ENCODE measurements at regions not wholly inside any gene's neighbourhood (a gene's known extent, or its start where the extent isn't known, plus 50 kb on each side); places are given as distances from the start of the nearest gene placed in this dataset.
"Not testable (repeated sequence)": the region's sequence is repeated elsewhere in the genome, so short reads cannot be mapped to it uniquely, and the experiment has no call there.

DNA sequence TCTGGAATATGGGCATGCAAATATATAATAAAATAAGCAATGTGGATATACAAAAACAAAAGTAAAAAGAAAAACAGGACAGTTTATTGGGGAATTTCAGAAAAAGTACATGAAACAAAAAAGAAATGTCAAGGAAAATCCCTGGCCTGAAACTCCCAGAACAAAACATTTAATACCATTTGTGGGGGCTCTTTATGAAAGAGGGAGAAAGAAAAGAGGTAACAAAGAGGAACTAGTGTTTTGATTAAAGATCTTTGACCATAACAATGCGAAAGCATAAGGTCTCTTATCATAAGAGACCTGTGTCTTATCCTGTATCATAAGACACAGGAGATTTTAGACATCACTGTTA is 88.6 kb upstream of the ARID1B start:
- DNase-seq (ENCODE audit: low read depth in 2 of 2), result no peak

DNA sequence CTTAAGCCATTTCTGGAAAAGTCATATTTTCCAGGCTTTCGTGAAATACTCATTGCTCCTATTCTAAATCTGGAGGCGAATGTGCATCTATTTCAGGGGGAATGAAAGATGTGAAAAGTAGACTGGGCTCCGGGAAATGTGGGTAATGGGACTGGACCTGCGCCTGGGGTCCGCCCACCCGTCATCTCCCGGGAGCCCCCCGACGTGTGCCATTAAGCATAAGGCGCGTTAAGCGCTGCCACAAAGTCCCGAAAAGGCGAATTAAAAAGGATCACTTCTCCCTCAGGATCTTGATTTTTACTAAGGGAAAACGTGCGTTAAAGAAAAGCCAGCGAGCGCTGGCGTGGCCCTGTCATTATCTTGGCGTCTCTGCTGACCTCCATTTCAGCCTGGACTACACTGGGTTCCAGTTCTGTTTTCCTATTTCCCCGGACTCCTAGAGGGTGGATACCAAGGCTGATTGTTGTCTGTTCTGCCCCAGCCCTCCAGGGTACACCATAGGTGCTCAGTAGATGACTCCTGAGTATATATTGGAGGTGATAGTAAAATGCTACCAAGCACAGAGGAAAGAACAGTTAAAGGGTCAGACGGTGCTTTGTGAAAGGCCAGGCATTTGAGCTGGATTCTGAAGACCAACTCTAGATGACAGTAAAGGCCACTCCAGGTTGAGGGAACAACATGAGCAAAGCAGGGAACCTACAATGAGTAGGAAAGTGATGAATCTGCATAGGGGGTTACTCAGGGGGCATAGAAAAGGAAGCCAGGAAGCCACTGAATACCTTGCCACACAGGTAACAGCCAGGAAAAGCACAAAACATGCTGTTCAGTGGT is 89.2 kb upstream of the ARID1B start:
- peak in 1 of 2 experiments; percentile 60 for DNase-seq (ENCODE audit: low read depth in 2 of 2)

- peak; percentile 72 to 75 for DNase-seq (ENCODE audit: low read depth in 2 of 2)
Measured at GRCh38 chr6:156686995-156687788, 90.0 kb upstream of the ARID1B start.

GRCh38 chr6:156686301-156686994 is 90.7 kb upstream of the ARID1B start:
- DNase-seq (ENCODE audit: low read depth in 2 of 2), result peak in 1 of 2 experiments; percentile 13

DNA sequence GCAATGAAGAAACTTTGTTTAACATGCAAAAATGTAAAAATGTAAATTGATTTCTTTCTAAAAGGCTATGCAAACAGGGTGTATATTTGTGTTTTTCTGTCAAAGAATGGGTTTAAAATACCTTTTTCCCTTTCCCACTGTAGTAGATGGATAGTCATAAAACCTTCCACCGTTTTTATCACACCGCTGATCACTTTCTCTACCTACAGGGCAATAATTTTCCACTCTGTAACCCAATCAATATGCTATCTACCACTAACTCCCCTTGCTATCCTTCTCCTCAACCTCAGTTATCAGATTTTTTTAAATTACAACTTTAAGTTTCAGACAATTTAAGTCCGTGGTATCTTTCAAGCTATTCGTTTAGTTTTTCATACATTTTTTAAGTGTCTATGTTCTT is 91.4 kb upstream of the ARID1B start:
- no peak for DNase-seq (ENCODE audit: low read depth in 2 of 2)

DNA sequence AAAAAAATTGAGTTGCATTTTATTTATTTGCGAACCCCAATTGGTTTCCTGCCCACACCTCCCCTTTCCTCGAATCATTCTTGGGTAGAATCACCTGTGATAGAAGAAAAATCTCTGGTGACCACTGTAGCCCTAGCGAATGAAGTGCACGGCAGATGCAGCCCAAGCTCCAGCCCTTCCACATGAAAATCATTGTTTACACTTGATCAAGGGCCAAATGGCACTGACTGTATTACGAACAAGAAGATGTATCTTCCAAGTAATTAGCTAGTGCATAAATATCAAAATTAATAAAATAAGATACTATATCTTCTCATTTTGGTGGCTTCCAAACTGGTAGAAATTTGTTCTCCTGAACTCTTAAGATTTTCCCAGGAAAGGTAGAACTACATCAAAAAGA is 93.4 kb upstream of the ARID1B start:
- DNase-seq (ENCODE audit: low read depth in 2 of 2), result no peak

DNA sequence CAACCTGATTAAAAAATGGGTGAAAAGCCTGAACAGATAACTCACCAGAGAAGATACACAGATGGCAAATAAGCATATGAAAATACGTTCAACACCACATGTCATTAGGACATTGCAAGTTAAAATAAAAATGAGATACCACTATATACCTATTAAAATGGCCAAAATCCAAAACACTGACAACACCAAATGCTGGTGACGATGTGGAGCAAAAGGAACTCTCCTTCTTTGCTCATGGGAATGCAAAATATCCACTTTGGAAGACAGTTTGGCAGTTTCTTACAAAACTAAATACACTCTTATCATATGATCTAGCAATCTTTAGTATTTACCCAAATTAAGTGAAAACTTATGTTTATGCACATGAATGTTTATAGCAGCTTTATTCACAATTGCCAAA is 100.5 kb upstream of the ARID1B start:
- no peak for DNase-seq (ENCODE audit: low read depth in 2 of 2)

- no peak for DNase-seq (ENCODE audit: low read depth in 2 of 2)
Measured at GRCh38 chr6:156674197-156674596, 103.0 kb upstream of the ARID1B start.

GRCh38 chr6:156670097-156670496 is 107.1 kb upstream of the ARID1B start:
- DNase-seq (ENCODE audit: low read depth in 2 of 2), result not testable (repeated sequence)

GRCh38 chr6:156662025-156662445 is 115.1 kb upstream of the ARID1B start:
- peak; percentile 87 to 89 for DNase-seq (ENCODE audit: low read depth in 2 of 2)

GRCh38 chr6:156660389-156660788 is 116.8 kb upstream of the ARID1B start:
- DNase-seq (ENCODE audit: low read depth in 2 of 2), result no peak

DNA sequence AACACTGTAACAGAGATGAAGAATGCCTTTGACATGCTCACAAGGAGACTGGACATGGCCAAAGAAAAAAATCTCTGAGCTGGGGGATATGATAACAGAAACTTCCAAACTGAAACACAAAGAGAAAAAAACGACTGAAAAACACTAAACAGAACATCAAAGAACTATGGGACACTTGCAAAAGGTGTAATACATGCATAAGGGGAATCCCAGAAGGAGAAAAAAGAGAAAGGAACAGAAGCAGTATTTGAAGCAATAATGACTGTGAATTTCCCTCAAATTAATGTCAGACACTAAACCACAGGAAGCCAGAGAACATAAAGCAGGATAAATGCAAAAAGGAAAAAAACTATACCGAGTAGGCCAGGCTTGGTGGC is 117.4 kb upstream of the ARID1B start:
- DNase-seq (ENCODE audit: low read depth in 2 of 2), result no peak

DNA sequence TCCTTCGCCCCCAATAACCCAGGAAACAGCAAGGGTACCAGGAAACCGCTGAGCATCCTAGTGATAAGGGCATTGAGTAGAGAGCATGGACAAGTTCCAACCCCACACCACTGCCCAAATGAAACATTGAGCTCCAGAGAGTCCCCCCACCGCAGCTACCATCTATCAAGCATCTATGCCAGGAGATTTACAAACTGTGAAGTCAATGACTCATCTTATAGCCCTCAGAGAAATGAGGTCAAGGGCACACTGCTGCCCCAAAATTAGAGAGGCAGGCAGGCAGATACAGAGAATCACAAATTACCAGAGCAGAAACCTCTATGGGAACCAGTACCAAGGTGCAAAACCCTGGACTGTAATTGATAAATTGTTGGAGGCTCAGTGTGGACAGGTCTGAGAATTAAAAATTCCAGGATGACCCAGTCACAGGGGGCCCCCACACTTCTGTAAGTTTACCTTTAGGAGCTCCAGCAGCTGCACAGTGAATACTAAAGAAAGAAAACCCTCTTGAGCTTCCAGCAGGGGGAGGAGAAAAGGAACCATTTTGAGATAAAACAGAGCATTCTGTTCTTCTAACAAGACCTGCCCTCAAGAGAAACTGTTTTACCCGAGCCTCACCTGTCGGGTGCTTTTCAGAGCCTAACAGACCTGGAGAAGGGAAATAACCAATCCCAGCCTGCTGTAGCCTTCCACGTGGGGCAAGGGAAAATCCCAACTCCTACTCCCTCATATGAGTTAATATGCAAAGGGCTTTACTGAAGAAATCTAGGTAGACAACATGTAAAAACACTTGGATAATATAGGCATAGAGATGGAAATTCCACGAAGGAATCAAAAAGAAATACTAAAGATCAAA is 118.0 kb upstream of the ARID1B start:
- DNase-seq (ENCODE audit: low read depth in 2 of 2), result no peak

DNA sequence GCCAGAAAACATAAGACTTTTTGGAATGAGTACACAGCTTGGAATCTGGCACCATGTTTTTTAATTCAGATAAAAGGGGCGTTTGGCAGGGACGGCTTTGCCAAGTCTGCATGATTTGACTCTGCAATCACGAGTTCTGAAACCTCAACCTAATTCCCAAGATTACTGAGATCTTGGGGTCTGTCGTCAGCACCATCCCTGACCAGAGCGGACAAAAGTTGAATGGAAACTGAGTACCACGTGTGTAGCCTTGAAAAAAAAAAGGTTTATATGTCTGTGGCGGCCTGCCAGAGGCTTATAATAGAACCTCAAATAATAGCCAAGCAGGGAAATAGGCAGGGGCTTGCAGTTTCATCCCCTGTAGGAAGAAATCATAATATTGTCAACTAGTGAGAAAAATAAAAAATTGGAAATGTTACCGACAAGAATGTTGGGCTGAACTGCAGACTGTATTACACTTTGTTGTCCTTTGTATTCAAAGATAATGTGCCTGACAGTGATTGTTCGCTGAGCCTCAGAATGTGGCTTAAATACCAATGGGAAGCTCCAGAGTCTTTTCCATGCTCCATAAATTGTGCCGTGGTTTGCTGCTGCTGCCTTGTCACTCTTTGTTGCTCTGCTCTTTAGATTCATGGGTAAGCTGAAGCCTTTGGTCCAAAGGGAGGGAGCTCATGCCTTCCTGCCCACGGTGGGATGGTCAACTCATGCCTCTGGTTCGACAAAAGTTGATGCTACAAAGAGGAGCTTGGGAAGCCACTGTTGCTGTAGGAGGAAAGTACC is 118.8 kb upstream of the ARID1B start:
- DNase-seq (ENCODE audit: low read depth in 2 of 2), result peak; percentile 74

DNA sequence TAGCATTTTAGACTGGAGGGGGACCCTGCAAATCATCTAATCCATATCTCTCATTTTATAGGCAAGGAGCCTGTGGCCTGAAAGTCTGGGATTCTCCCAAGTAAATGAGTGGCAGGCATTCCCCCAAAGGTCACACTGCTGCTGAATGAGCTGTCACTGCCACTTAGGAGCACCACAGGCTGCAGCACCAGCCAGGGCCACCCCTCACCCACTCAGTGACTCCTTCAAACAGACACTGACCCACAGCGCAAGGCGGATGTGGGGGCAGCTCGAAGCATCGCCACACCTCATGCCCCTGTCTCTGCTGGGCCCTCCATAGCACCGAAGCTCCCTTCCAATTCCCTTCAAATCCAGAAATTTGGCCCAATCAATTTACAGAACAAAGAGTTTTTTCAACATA is 119.9 kb upstream of the ARID1B start:
- no peak for DNase-seq (ENCODE audit: low read depth in 2 of 2)

GRCh38 chr6:156654919-156655918 is 122.0 kb upstream of the ARID1B start:
- no peak for DNase-seq (ENCODE audit: low read depth in 2 of 2)

GRCh38 chr6:156652231-156652750 is 124.9 kb upstream of the ARID1B start:
- DNase-seq (ENCODE audit: low read depth in 2 of 2), result no peak

- DNase-seq (ENCODE audit: low read depth in 2 of 2), result no peak
Measured at GRCh38 chr6:156651486-156651885, 125.7 kb upstream of the ARID1B start.

DNA sequence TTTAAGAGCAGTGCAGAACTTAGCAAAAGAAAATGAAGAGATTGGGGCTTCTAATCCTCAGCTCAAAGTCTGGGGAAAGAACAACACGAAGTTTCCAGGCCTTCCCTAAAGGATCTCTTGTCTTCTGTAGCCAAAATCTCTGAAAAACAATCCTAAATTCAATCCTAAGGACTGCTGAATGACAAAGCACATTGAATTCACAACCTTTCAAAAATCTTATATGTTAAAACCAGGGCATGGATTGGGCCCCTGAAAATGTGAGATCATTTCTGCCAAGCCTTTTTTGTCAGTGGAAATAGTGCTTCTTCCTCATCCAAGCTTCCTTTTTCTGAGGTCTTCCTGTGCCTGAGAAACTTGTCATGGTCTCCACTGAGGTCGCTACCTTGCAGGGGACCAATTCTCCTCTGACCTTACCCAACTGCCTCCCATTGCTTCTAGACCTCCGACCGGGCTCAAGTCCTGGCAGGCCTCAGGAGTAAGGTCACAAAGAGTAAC is 126.2 kb upstream of the ARID1B start:
- no peak for DNase-seq (ENCODE audit: low read depth in 2 of 2)

All from fibroblast of skin of left quadriceps (primary cell).